NT2/D1 (cell line): ENCODE measurements at regions not wholly inside any gene's neighbourhood (a gene's known extent, or its start where the extent isn't known, plus 50 kb on each side); places are given as distances from the start of the nearest gene placed in this dataset.

Experiments
- DNase-seq: peaks from one replicate; pipeline ENCODE4 v3.0.0-alpha.2; 2011; ENCODE audit warnings: low read depth, low spot score
- H3K27me3 ChIP-seq: 2 replicates; pipeline ENCODE4 v1.6.0; 2011; ENCODE audit warnings: mild to moderate bottlenecking; ENCODE audit not compliant: insufficient read length, insufficient read depth
- H3K36me3 ChIP-seq: 2 replicates; pipeline ENCODE4 v1.6.1; 2011; ENCODE audit warnings: mild to moderate bottlenecking, low read length, mixed read lengths; ENCODE audit not compliant: insufficient read depth, insufficient read length
- H3K4me1 ChIP-seq: 2 replicates; pipeline ENCODE4 v1.5.1; 2011; ENCODE audit not compliant: insufficient read depth, insufficient read length
- H3K4me3 ChIP-seq: 2 replicates; pipeline ENCODE4 v1.5.1; 2011; ENCODE audit warnings: low read depth; ENCODE audit not compliant: insufficient read length
- H3K9ac ChIP-seq: 2 replicates; pipeline ENCODE4 v1.6.0; 2011; ENCODE audit warnings: low read depth; ENCODE audit not compliant: insufficient read length
- H3K9me3 ChIP-seq: 2 replicates; pipeline ENCODE4 v1.5.1; 2011; ENCODE audit warnings: mild to moderate bottlenecking, low read length; ENCODE audit not compliant: insufficient read depth
- SUZ12 ChIP-seq: IDR thresholded peaks from 2 replicates; pipeline ENCODE4 v1.6.1; 2011; ENCODE audit not compliant: insufficient read length, insufficient read depth; ENCODE audit errors: extremely low read depth
- YY1 ChIP-seq: IDR thresholded peaks from 2 replicates; pipeline ENCODE4 v1.6.1; 2011; ENCODE audit not compliant: insufficient read length, insufficient read depth
- ZNF274 ChIP-seq: IDR thresholded peaks from 2 replicates; pipeline ENCODE4 v1.6.1; 2011; ENCODE audit warnings: mild to moderate bottlenecking, low read depth, low read length

GRCh38 chr11:100632941-100633452 lies 54.1 kb upstream of the ARHGAP42 start:
- no peak overlapping the region for H3K4me3 ChIP-seq

DNA sequence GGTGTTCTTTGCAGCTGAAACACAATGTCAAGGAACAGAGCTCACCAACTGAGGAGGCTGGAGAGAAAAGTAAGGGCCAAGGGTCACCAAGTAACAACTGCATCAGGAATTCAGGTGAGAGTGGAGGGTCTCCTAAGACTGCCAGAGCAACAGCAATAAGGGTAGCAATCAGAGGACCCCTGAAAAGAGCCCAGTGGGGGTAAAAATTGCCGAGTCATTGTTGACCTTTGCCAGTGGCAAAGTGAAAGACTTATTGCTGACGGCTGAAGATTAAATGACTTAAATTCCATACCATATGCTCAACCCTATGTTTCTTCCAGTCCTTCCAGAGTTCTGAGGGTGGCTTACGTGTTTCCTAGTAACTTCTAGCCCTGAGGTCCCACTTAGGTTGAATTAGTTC lies 51.9 kb upstream of the ARHGAP42 start:
- Histone ChIP-seq H3K9me3 (no peaks in the 10 kb centered on the region), H3K4me1 (no peaks in the 10 kb centered on the region), H3K4me3 (no peak overlapping the region), H3K36me3 (no peaks in the 10 kb centered on the region), H3K27me3 (no peaks in the 10 kb centered on the region), H3K9ac (no peak overlapping the region)
- no peak for TF ChIP-seq YY1
- no peak for TF ChIP-seq ZNF274
- no peak for TF ChIP-seq SUZ12
- DNase-seq = no peak

More at GRCh38 chr11:100632941-100633452, 54.1 kb upstream of the ARHGAP42 start:
- no peaks in the 10 kb centered on the region for H3K27me3 ChIP-seq
- H3K4me1 ChIP-seq = no peaks in the 10 kb centered on the region
- no peak for DNase-seq
- no peaks in the 10 kb centered on the region for H3K9me3 ChIP-seq
- no peaks in the 10 kb centered on the region for H3K36me3 ChIP-seq
- H3K9ac ChIP-seq = no peak overlapping the region
- TF ChIP-seq SUZ12 = no peak
- TF ChIP-seq ZNF274 = no peak
- TF ChIP-seq YY1 = no peak

GRCh38 chr11:100636536-100636935 lies 50.6 kb upstream of the ARHGAP42 start:
- no peak for DNase-seq
- H3K9ac ChIP-seq = no peak overlapping the region

More at GRCh38 chr11:100636536-100636935, 50.6 kb upstream of the ARHGAP42 start:
- H3K4me1 ChIP-seq = no peaks in the 10 kb centered on the region
- H3K27me3 ChIP-seq = no peaks in the 10 kb centered on the region
- H3K36me3 ChIP-seq = no peaks in the 10 kb centered on the region
- H3K4me3 ChIP-seq = no peak overlapping the region
- H3K9me3 ChIP-seq = no peaks in the 10 kb centered on the region
- TF ChIP-seq ZNF274 (no peak), SUZ12 (no peak), YY1 (no peak)
